ENCODE measurements at regions not wholly inside any gene's neighbourhood (a gene's known extent, or its start where the extent isn't known, plus 50 kb on each side); places are given as distances from the start of the nearest gene placed in this dataset.

DNA sequence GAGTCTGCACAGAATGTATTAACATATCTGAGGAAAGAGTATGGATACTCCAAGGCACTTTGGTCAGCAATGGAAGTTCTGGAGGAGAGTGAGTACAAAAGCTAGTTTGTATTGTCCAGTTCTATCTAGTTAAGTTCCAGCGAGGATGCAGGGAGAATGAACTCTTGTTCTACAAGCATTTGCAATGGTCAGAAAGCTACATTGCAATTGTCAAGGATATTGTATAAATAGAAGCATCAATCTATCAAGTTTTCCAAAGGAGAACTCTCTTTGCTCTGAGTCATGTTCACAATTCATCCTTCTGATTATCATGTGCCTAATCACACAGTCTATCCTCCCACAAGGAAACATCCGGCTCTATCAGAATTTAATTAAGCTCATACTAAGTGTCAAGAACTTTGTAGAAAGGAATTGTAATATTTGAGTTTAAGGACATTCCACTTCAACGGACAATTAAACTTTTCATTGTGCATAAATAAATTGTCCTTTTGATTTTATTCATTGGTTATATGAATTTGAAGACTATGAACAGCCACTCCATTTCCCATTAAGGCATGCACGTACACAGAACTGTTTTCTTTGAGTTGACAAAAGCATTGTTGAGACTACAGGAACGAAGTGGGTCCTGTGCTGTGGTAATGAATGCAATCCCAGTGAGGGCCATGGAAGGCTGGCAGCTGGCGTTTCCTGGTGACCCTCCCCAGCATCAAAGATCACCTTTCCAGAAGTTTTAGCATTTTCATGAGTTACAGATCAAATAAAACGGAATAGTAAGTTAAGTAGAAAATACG lies 973.5 kb upstream of the GOT2 start:
- TF ChIP-seq, protein P1, sequence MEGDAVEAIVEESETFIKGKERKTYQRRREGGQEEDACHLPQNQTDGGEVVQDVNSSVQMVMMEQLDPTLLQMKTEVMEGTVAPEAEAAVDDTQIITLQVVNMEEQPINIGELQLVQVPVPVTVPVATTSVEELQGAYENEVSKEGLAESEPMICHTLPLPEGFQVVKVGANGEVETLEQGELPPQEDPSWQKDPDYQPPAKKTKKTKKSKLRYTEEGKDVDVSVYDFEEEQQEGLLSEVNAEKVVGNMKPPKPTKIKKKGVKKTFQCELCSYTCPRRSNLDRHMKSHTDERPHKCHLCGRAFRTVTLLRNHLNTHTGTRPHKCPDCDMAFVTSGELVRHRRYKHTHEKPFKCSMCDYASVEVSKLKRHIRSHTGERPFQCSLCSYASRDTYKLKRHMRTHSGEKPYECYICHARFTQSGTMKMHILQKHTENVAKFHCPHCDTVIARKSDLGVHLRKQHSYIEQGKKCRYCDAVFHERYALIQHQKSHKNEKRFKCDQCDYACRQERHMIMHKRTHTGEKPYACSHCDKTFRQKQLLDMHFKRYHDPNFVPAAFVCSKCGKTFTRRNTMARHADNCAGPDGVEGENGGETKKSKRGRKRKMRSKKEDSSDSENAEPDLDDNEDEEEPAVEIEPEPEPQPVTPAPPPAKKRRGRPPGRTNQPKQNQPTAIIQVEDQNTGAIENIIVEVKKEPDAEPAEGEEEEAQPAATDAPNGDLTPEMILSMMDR (IDR thresholded peaks at IDR 0.05 in 2 of 3, conservative IDR thresholded peaks at IDR 0.05 in 1 of 3; ENCODE audit: insufficient read depth in 2 of 3, low read depth in 1 of 3, low read length in 3 of 3), result no peak
- no peak for TF ChIP-seq ZNF780A (CRISPR knock-in tag; IDR thresholded peaks at IDR 0.05)
